ENCODE measurements at regions not wholly inside any gene's neighbourhood (a gene's known extent, or its start where the extent isn't known, plus 50 kb on each side); places are given as distances from the start of the nearest gene placed in this dataset.

DNA sequence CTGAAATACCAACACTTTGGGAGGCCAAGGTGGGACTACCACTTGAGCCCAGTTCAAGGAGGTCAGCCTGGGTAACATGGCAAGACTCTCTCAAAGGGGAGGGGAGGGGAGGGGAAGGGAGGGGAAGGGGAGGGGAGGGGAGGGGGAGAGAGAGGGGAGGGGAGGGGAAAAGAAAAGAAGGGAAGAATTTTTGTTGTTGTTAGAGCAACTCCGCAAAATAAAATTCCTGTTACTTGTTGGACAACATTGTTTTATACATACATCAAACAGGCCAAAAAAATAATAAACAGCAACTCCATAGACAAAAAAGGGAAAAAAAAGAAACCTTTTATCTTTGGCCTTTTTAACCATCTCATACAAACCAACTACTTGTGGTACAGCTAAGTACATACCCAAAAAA lies 57.3 kb upstream of the TRIM24 start:
- Histone ChIP-seq H3K27ac (ENCODE audit: insufficient read depth, low read length) (no peak overlapping the region), H3K79me1 (ENCODE audit: low read depth in 1 of 2, low read length in 2 of 2) (no peaks in the 10 kb centered on the region), H3K4me2 (ENCODE audit: low read depth, low read length) (no peak overlapping the region), H3K23ac (ENCODE audit: low read depth, low read length) (no peak overlapping the region), H3K27me3 (ENCODE audit: control insufficient read depth, insufficient read depth, low read length) (no peaks in the 10 kb centered on the region), H3K36me3 (ENCODE audit: control insufficient read depth, insufficient read depth, low read length) (no peaks in the 10 kb centered on the region), H3K4me1 (ENCODE audit: control insufficient read depth, insufficient read depth, low read length) (no peaks in the 10 kb centered on the region), H4K5ac (ENCODE audit: low read depth, low read length) (no peak overlapping the region), H3K9me3 (ENCODE audit: control insufficient read depth, insufficient read depth, low read length) (no peaks in the 10 kb centered on the region; the same call in 1 of the 2 replicates), H3K9ac (ENCODE audit: low read depth, low read length) (no peak overlapping the region), H3K56ac (ENCODE audit: extremely low read depth, insufficient read depth, low read length) (no peak overlapping the region), H4K20me1 (ENCODE audit: insufficient read depth, low read length) (no peaks in the 10 kb centered on the region), H2BK20ac (ENCODE audit: low read depth, low read length) (no peak overlapping the region), H3K14ac (replicated peaks; ENCODE audit: low read depth, low read length) (no peak overlapping the region), H4K91ac (ENCODE audit: insufficient read depth, low read depth, low read length) (no peak overlapping the region), H3K4me3 (ENCODE audit: insufficient read depth, low read depth, low read length) (no peak overlapping the region), H3K4ac (ENCODE audit: low read depth, low read length) (no peak overlapping the region), H2BK5ac (ENCODE audit: low read depth, low read length, poor library complexity, severe bottlenecking) (no peak overlapping the region), H2AK9ac (replicated peaks; ENCODE audit: low read depth, low read length, poor library complexity) (no peak overlapping the region), H3K9me1 (ENCODE audit: insufficient read depth, low read length) (no peaks in the 10 kb centered on the region), H2BK15ac (ENCODE audit: low read depth, low read length) (no peak overlapping the region), H2AFZ (replicated peaks; ENCODE audit: low read length, poor library complexity) (no peak overlapping the region), H4K8ac (ENCODE audit: low read depth in 2 of 2, low read length in 2 of 2) (no peak overlapping the region), H2BK120ac (ENCODE audit: low read depth, low read length) (no peak overlapping the region), H2AK5ac (ENCODE audit: low read depth, low read length) (no peak overlapping the region), H3K18ac (ENCODE audit: low read depth, low read length) (no peak overlapping the region)
- no CpG with 5 or more reads among the region's 1 CpG for WGBS, 2 experiments (ENCODE audit: extremely low coverage in 2 of 2, insufficient read length in 1 of 2)
- DNase-seq (no peak), ATAC-seq (ENCODE audit: low read depth) (no peak)
- intact Hi-C loops (cut with micrococcal nuclease) (no loop called here), in situ Hi-C loops (cut with MboI; ENCODE audit: low sequenced_read_pairs) (no loop called here), dilution Hi-C loops (cut with HindIII; ENCODE audit: low sequenced_read_pairs, unreplicated experiment) (no loop called here)
- BruUV-seq (replicated peaks) = no TSS peak
- ChIA-PET CTCF (no interaction called here), POLR2A (ENCODE audit: unreplicated experiment) (no interaction called here)
- TF ChIP-seq MXI1 (IDR thresholded peaks at IDR 0.05; ENCODE audit: borderline replicate concordance, low read depth, low read length) = no peak
- TF ChIP-seq, protein P1, sequence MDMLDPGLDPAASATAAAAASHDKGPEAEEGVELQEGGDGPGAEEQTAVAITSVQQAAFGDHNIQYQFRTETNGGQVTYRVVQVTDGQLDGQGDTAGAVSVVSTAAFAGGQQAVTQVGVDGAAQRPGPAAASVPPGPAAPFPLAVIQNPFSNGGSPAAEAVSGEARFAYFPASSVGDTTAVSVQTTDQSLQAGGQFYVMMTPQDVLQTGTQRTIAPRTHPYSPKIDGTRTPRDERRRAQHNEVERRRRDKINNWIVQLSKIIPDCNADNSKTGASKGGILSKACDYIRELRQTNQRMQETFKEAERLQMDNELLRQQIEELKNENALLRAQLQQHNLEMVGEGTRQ (IDR thresholded peaks at IDR 0.05; ENCODE audit: low read depth, low read length) = no peak
- TF ChIP-seq, protein P2, sequence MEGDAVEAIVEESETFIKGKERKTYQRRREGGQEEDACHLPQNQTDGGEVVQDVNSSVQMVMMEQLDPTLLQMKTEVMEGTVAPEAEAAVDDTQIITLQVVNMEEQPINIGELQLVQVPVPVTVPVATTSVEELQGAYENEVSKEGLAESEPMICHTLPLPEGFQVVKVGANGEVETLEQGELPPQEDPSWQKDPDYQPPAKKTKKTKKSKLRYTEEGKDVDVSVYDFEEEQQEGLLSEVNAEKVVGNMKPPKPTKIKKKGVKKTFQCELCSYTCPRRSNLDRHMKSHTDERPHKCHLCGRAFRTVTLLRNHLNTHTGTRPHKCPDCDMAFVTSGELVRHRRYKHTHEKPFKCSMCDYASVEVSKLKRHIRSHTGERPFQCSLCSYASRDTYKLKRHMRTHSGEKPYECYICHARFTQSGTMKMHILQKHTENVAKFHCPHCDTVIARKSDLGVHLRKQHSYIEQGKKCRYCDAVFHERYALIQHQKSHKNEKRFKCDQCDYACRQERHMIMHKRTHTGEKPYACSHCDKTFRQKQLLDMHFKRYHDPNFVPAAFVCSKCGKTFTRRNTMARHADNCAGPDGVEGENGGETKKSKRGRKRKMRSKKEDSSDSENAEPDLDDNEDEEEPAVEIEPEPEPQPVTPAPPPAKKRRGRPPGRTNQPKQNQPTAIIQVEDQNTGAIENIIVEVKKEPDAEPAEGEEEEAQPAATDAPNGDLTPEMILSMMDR (conservative IDR thresholded peaks at IDR 0.05; ENCODE audit: low read depth, low read length) = no peak
- TF ChIP-seq FOS (IDR thresholded peaks at IDR 0.05; ENCODE audit: low read depth, low read length) = no peak
- no peak for TF ChIP-seq RAD21 (IDR thresholded peaks at IDR 0.05; ENCODE audit: low read length)
- TF ChIP-seq POLR2A (IDR thresholded peaks at IDR 0.05; ENCODE audit: low read depth, low read length) = no peak
- TF ChIP-seq CHD1 (IDR thresholded peaks at IDR 0.05; ENCODE audit: low read depth, low read length) = no peak
- no peak for TF ChIP-seq NFE2L2 (IDR thresholded peaks at IDR 0.05; ENCODE audit: low read depth, low read length)
- no peak for TF ChIP-seq RCOR1 (IDR thresholded peaks at IDR 0.05; ENCODE audit: insufficient replicate concordance, low read length)
- TF ChIP-seq MAFK (IDR thresholded peaks at IDR 0.05; ENCODE audit: low read depth, low read length) = no peak
- no peak for TF ChIP-seq BHLHE40 (IDR thresholded peaks at IDR 0.05; ENCODE audit: low read depth, low read length)
- TF ChIP-seq SMC3 (IDR thresholded peaks at IDR 0.05; ENCODE audit: low read depth, low read length) = no peak
- no peak for TF ChIP-seq CEBPB (IDR thresholded peaks at IDR 0.05; ENCODE audit: low read depth, low read length)

Data from IMR-90 (cell line).